MCF 10A (cell line): ENCODE measurements at regions not wholly inside any gene's neighbourhood (a gene's known extent, or its start where the extent isn't known, plus 50 kb on each side); places are given as distances from the start of the nearest gene placed in this dataset.
"Not testable (repeated sequence)": the region's sequence is repeated elsewhere in the genome, so short reads cannot be mapped to it uniquely, and the experiment has no call there.

Source experiments
- BruUV-seq: library from RNA; stranded (reverse); fragments of 400-500 nt; replicated peaks from 2 replicates; lab custom pipeline; 2021; lab: Mats Ljungman, UMichigan
- CTCF ChIA-PET: fragments of 300-600 bp; sonication (Branson Sonifier 250); formaldehyde crosslinking; extraction: SDS; loops from one replicate; lab custom pipeline; 2021; ENCODE audit warnings: antibody characterized with exemption, inconsistent platforms; lab: Yijun Ruan, JAX
- POLR2A ChIA-PET: fragments of 300-600, 350-650 bp; sonication (Branson Sonifier 250); formaldehyde crosslinking; extraction: SDS; loops from one replicate; lab custom pipeline; 2020; ENCODE audit warnings: antibody characterized with exemption, inconsistent platforms; lab: Yijun Ruan, JAX
- DNase-seq: peaks from one replicate; pipeline ENCODE4 v3.0.0-alpha.2; 2018; ENCODE audit not compliant: unreplicated experiment
- H3K27ac Mint-ChIP-seq: one replicate; pipeline ENCODE4 v1.8.0; 2022; ENCODE audit warnings: mild to moderate bottlenecking, low read depth, mixed read lengths; ENCODE audit not compliant: unreplicated experiment
- H3K27me3 Mint-ChIP-seq: one replicate; pipeline ENCODE4 v1.8.0; 2022; ENCODE audit warnings: mixed read lengths; ENCODE audit not compliant: insufficient read depth, unreplicated experiment
- H3K36me3 Mint-ChIP-seq: one replicate; pipeline ENCODE4 v1.8.0; 2022; ENCODE audit warnings: mild to moderate bottlenecking, moderate library complexity, mixed read lengths; ENCODE audit not compliant: insufficient read depth, unreplicated experiment
- H3K4me1 Mint-ChIP-seq: one replicate; pipeline ENCODE4 v1.8.0; 2022; ENCODE audit warnings: mixed read lengths; ENCODE audit not compliant: insufficient read depth, unreplicated experiment
- H3K4me3 Mint-ChIP-seq: one replicate; pipeline ENCODE4 v1.8.0; 2022; ENCODE audit warnings: mild to moderate bottlenecking, moderate library complexity, mixed read lengths; ENCODE audit not compliant: unreplicated experiment
- H3K9me3 Mint-ChIP-seq: one replicate; pipeline ENCODE4 v1.8.0; 2022; ENCODE audit warnings: mixed read lengths; ENCODE audit not compliant: unreplicated experiment
- intact Hi-C: fragments of 100-400 bp; cut with micrococcal nuclease; formaldehyde crosslinking; loops from 2 replicates; pipeline ENCODE4 v1.14.1; 2022
- TF ChIP-seq, protein P1 (sequence below): fragments of 200-600 bp; IDR thresholded peaks from one replicate; pipeline ENCODE4 v1.8.0; 2022; ENCODE audit warnings: antibody characterized with exemption, mild to moderate bottlenecking; ENCODE audit not compliant: unreplicated experiment

DNA sequence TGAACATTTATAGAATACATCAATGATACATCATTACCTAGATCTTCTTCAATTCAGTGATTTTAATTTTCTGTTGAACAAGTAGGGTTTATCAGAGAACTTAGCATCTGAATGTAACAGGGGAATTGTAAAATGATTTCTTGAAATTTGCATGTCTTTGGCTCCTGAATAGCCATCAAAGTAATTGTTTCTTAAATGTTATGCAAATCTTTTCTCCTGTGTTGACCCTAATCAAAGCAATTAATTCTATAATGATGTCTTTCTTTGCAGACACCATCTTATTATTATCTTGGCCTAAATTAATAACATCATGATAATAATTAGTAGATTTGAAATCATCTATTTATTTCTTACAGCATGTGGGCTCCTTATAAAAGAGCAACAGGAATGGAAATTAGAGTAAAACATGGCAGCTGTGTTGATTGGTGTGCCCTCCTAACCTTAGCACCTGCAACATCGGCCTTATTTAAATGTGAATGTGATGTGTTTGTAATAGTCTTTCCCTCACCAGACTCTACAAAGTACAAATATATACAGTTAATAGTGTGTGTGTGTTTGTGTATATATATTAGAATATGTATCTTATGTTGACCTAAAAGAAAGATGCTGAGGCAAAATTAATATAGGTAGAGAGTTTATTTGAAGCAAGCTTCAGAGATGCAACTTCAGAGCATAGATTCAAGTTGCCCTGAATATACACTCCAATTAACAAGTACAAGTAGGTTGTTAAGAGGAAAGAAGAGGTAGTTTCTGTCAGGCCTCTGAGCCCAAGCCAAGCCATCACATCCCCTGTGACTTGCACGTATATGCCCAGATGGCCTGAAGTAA is 328.0 kb upstream of the TECRL start:
- Mint-ChIP-seq H3K4me3 (no peak overlapping the region), H3K9me3 (no peaks in the 10 kb centered on the region), H3K4me1 (no peaks in the 10 kb centered on the region), H3K36me3 (no peaks in the 10 kb centered on the region), H3K27ac (no peak overlapping the region), H3K27me3 (no peaks in the 10 kb centered on the region)
- DNase-seq = no peak
- ChIA-PET CTCF (no interaction called here), POLR2A (no interaction called here)
- TF ChIP-seq, protein P1, sequence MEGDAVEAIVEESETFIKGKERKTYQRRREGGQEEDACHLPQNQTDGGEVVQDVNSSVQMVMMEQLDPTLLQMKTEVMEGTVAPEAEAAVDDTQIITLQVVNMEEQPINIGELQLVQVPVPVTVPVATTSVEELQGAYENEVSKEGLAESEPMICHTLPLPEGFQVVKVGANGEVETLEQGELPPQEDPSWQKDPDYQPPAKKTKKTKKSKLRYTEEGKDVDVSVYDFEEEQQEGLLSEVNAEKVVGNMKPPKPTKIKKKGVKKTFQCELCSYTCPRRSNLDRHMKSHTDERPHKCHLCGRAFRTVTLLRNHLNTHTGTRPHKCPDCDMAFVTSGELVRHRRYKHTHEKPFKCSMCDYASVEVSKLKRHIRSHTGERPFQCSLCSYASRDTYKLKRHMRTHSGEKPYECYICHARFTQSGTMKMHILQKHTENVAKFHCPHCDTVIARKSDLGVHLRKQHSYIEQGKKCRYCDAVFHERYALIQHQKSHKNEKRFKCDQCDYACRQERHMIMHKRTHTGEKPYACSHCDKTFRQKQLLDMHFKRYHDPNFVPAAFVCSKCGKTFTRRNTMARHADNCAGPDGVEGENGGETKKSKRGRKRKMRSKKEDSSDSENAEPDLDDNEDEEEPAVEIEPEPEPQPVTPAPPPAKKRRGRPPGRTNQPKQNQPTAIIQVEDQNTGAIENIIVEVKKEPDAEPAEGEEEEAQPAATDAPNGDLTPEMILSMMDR = no peak
- BruUV-seq = no TSS peak
- intact Hi-C loops = no loop called here

DNA sequence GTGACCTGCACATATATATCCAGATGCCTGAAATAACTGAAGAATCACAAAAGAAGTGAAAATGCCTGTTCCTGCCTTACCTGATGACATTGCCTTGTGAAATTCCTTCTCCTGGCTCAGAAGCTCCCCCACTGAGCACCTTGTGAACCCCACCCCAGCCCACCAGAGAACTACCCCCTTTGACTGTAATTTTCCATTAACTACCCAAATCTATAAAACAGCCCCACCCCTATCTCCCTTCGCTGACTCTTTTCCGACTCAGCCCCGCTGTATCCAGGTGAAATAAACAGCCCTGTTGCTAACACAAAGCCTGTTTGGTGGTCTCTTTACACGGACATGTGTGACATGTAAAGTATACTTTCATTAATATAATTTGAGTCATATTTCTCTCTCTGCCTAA is 320.3 kb upstream of the TECRL start:
- H3K27ac Mint-ChIP-seq = no peak overlapping the region
- no TSS peak for BruUV-seq
- POLR2A ChIA-PET = no interaction called here
- CTCF ChIA-PET = no interaction called here
- no peaks in the 10 kb centered on the region for H3K36me3 Mint-ChIP-seq
- H3K4me3 Mint-ChIP-seq = no peak overlapping the region
- intact Hi-C loops = no loop called here
- DNase-seq = no peak
- no peaks in the 10 kb centered on the region for H3K27me3 Mint-ChIP-seq
- H3K9me3 Mint-ChIP-seq = no peaks in the 10 kb centered on the region
- peaks cover 5% of the 10 kb centered on the region for H3K4me1 Mint-ChIP-seq
- TF ChIP-seq, protein P1 = no peak

DNA sequence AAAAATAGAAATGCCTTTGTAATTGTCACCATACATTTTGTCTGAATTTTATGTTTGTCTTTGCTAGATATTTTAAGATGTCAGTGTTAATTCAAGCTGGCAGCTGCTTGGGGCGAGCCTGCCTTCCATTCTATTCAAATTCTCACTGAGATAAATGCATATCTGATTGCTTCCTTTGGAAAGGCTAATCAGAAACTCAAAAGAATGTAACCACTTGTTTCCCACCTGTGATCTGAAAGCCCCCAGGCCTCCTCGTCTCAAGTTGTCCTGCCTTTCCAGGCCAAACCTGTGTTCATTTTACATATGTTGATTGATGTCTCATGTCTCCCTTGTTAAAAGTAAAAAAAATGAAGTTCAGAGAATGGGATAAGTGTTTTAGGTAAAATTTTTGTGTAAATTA is 318.7 kb upstream of the TECRL start:
- H3K4me3 Mint-ChIP-seq = no peak overlapping the region
- no peak overlapping the region for H3K27ac Mint-ChIP-seq
- CTCF ChIA-PET = interaction anchor here (0.8 kb wide), 1 partner anchor 54 kb away, joined by 3 read pairs; no protein-coding TSS in a partner anchor

DNA sequence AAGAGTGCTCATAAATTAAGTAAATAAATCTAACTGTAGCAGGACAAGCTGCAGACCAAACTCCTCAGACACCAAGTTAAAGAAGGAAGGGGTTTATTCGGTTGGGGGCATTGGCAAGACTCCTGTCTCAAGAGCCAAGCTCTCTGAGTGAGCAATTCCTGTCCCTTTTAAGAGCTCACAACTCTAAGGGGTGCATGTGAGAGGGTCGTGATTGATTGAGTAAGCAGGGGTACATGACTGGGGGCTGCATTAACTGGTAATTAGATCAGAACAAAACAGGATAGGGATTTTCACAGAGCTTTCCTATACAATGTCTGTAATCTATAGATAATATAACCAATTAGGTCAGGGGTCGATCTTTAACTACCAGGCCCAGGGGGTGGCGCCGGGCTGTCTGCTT is 318.1 kb upstream of the TECRL start:
- DNase-seq, BruUV-seq, POLR2A ChIA-PET, H3K4me3 Mint-ChIP-seq, H3K36me3 Mint-ChIP-seq, H3K9me3 Mint-ChIP-seq, intact Hi-C loops, H3K27me3 Mint-ChIP-seq, H3K4me1 Mint-ChIP-seq, H3K27ac Mint-ChIP-seq: not testable (repeated sequence)
- CTCF ChIA-PET = interaction anchor here (0.8 kb wide), 1 partner anchor 54 kb away, joined by 3 read pairs; no protein-coding TSS in a partner anchor

More for the DNA sequence above, 318.7 kb upstream of the TECRL start:
- Mint-ChIP-seq H3K27me3 (no peaks in the 10 kb centered on the region), H3K9me3 (no peaks in the 10 kb centered on the region), H3K36me3 (no peaks in the 10 kb centered on the region), H3K4me1 (peaks cover 5% of the 10 kb centered on the region)
- BruUV-seq = no TSS peak
- intact Hi-C loops = no loop called here
- TF ChIP-seq, protein P1 = no peak
- no peak for DNase-seq
- POLR2A ChIA-PET = no interaction called here
